OCI-LY7 (cell line): ENCODE measurements at regions not wholly inside any gene's neighbourhood (a gene's known extent, or its start where the extent isn't known, plus 50 kb on each side); places are given as distances from the start of the nearest gene placed in this dataset.

Experiments used
- EZH2phosphoT487 ChIP-seq: fragments of 200-600 bp; sonication (generic); IDR thresholded peaks from 2 replicates; pipeline ENCODE4 v1.6.1; 2018; ENCODE audit warnings: low read depth, borderline replicate concordance, mild to moderate bottlenecking, mixed run types, antibody characterized with exemption, low read length, moderate library complexity, mixed read lengths
- TF ChIP-seq, protein P1 (sequence below): fragments of 200-600 bp; sonication (generic); conservative IDR thresholded peaks from 2 replicates; pipeline ENCODE4 v1.5.1; 2014; ENCODE audit warnings: mild to moderate bottlenecking, antibody characterized with exemption, low read length, moderate library complexity, mixed read lengths

DNA sequence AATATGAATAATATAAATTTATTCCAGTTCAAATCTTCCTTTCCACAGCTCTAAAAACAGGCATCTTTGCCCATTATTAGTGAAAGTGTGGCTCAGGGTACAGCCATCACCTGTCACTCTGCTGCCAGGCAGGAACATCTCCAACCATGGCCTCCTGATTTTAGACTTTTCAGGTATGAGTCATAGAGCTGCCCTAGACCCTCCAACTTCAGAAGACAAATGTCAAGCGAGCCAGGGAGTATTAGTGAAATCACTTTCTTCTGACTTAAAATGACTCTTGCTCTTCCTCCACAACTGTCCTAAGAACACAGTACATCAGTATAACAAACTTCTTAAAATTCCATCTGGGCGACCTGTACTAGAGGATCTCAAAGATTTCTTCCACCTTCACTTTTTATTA, 78.1 kb upstream of the AKAP13 start:
- TF ChIP-seq, protein P1, sequence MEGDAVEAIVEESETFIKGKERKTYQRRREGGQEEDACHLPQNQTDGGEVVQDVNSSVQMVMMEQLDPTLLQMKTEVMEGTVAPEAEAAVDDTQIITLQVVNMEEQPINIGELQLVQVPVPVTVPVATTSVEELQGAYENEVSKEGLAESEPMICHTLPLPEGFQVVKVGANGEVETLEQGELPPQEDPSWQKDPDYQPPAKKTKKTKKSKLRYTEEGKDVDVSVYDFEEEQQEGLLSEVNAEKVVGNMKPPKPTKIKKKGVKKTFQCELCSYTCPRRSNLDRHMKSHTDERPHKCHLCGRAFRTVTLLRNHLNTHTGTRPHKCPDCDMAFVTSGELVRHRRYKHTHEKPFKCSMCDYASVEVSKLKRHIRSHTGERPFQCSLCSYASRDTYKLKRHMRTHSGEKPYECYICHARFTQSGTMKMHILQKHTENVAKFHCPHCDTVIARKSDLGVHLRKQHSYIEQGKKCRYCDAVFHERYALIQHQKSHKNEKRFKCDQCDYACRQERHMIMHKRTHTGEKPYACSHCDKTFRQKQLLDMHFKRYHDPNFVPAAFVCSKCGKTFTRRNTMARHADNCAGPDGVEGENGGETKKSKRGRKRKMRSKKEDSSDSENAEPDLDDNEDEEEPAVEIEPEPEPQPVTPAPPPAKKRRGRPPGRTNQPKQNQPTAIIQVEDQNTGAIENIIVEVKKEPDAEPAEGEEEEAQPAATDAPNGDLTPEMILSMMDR: no peak
- TF ChIP-seq EZH2phosphoT487: no peak
